Endothelial cell of umbilical vein (primary cell): ENCODE measurements at regions not wholly inside any gene's neighbourhood (a gene's known extent, or its start where the extent isn't known, plus 50 kb on each side); places are given as distances from the start of the nearest gene placed in this dataset.

ENCODE experiments used
- BruUV-seq: library from RNA; stranded (reverse); fragments of 400-500 nt; replicated peaks from 2 replicates; lab custom pipeline; 2021; lab: Mats Ljungman, UMichigan
- CTCF ChIA-PET: fragments of 300-600, 350-600 bp; sonication (Branson Sonifier 250); formaldehyde crosslinking; loops from one replicate; lab custom pipeline; 2021; ENCODE audit warnings: antibody characterized with exemption, inconsistent platforms; lab: Charles Lee
- POLR2A ChIA-PET: fragments of 300-600, 350-600 bp; sonication (Branson Sonifier 250); formaldehyde crosslinking; loops from one replicate; lab custom pipeline; 2021; ENCODE audit warnings: antibody characterized with exemption, inconsistent platforms; lab: Charles Lee
- DNase-seq: peaks from one replicate; pipeline ENCODE4 v3.0.0-alpha.2; 2011; ENCODE audit warnings: low read depth, low spot score
- FAIRE-seq: peaks from 2 replicates; lab custom pipeline; 2011; peaks lifted over from hg19 to GRCh38; lab: Jason Lieb, UNC
- H2AFZ ChIP-seq: 2 replicates; pipeline ENCODE4 v1.6.0; 2012; ENCODE audit warnings: low read depth, low read length, control low read depth, inconsistent platforms
- H3K27ac ChIP-seq: 2 replicates; pipeline ENCODE4 v1.5.1; 2011; ENCODE audit warnings: low read depth, mild to moderate bottlenecking, control low read depth, low read length, moderate library complexity; ENCODE audit not compliant: insufficient read depth
- H3K27me3 ChIP-seq, 2 experiments: 2 replicates each; pipeline versions ENCODE4 v1.6.0 to v1.6.1; 2011; ENCODE audit warnings: low read length in 2 of 2, mixed read lengths in 1 of 2; ENCODE audit not compliant: control insufficient read depth in 2 of 2, insufficient read depth in 2 of 2
- H3K36me3 ChIP-seq, 2 experiments: 2 replicates in 1 of 2; 3 replicates in 1 of 2; pipeline ENCODE4 v1.5.1; 2011; ENCODE audit warnings: low read length in 2 of 2, mild to moderate bottlenecking in 1 of 2, moderate library complexity in 1 of 2; ENCODE audit not compliant: control insufficient read depth in 2 of 2, insufficient read depth in 2 of 2; ENCODE audit errors: extremely low read depth in 1 of 2
- H3K4me1 ChIP-seq: 3 replicates; pipeline ENCODE4 v1.5.1; 2011; ENCODE audit warnings: mild to moderate bottlenecking, low read length; ENCODE audit not compliant: control insufficient read depth, insufficient read depth; ENCODE audit errors: extremely low read depth
- H3K4me2 ChIP-seq: 2 replicates; pipeline ENCODE4 v1.6.1; 2011; ENCODE audit warnings: low read length, control low read depth, mixed read lengths; ENCODE audit not compliant: insufficient read depth
- H3K4me3 ChIP-seq, 3 experiments: fragments of 200-600 bp in 1 of 3; sonication (generic), shearing (Covaris generic) in 1 of 3; replicated peaks in 1 of 3; 2 replicates each; pipeline ENCODE4 v1.5.1; 2011 to 2016; ENCODE audit warnings: control low read depth in 3 of 3, low read length in 3 of 3, mild to moderate bottlenecking in 2 of 3, inconsistent platforms in 1 of 3, low read depth in 1 of 3, moderate library complexity in 1 of 3; ENCODE audit not compliant: insufficient read depth in 1 of 3
- H3K79me2 ChIP-seq: 2 replicates; pipeline ENCODE4 v1.6.0; 2012; ENCODE audit warnings: low read length, inconsistent platforms; ENCODE audit not compliant: control insufficient read depth, insufficient read depth
- H3K9ac ChIP-seq: replicated peaks from 2 replicates; pipeline ENCODE3; 2011; ENCODE audit warnings: low read length, control low read depth; ENCODE audit not compliant: insufficient read depth; ENCODE audit errors: extremely low read depth
- H3K9me1 ChIP-seq: replicated peaks from 3 replicates; pipeline ENCODE4 v1.6.0; 2011; ENCODE audit warnings: mild to moderate bottlenecking, low read length; ENCODE audit not compliant: control insufficient read depth, insufficient read depth; ENCODE audit errors: extremely low read depth
- H3K9me3 ChIP-seq: replicated peaks from 2 replicates; pipeline ENCODE4 v1.5.1; 2012; ENCODE audit warnings: low read length, inconsistent platforms; ENCODE audit not compliant: control insufficient read depth, insufficient read depth
- H4K20me1 ChIP-seq: replicated peaks from 2 replicates; pipeline ENCODE3; 2011; ENCODE audit warnings: mild to moderate bottlenecking, low read length; ENCODE audit not compliant: control insufficient read depth, insufficient read depth; ENCODE audit errors: extremely low read depth
- EZH2 ChIP-seq: IDR thresholded peaks from 2 replicates; pipeline ENCODE4 v1.6.1; 2012; ENCODE audit warnings: borderline replicate concordance, low read depth, mild to moderate bottlenecking, moderate library complexity, low read length, inconsistent platforms; ENCODE audit not compliant: severe bottlenecking
- FOS ChIP-seq: IDR thresholded peaks from 2 replicates; pipeline ENCODE4 v1.6.1; 2011; ENCODE audit warnings: mild to moderate bottlenecking, low read length, moderate library complexity, borderline replicate concordance; ENCODE audit not compliant: insufficient read depth
- GATA2 ChIP-seq: IDR thresholded peaks from 2 replicates; pipeline ENCODE4 v1.7.0; 2011; ENCODE audit warnings: low read depth, mild to moderate bottlenecking, moderate library complexity, mixed read lengths, low read length; ENCODE audit not compliant: insufficient read length, insufficient read depth
- JUN ChIP-seq: IDR thresholded peaks from 2 replicates; pipeline ENCODE4 v1.6.1; 2011; ENCODE audit warnings: borderline replicate concordance, low read depth; ENCODE audit not compliant: insufficient read length, insufficient read depth
- MAX ChIP-seq: IDR thresholded peaks from 2 replicates; pipeline ENCODE4 v1.6.1; 2011; ENCODE audit not compliant: insufficient read depth, insufficient read length
- MYC ChIP-seq: IDR thresholded peaks from one replicate; pipeline ENCODE4 v1.6.1; 2011; ENCODE audit warnings: mild to moderate bottlenecking, low read depth, low read length
- POLR2A ChIP-seq: IDR thresholded peaks from 2 replicates; pipeline ENCODE4 v1.6.1; 2012; ENCODE audit warnings: low read depth, mild to moderate bottlenecking, control low read depth, low read length
- POLR2AphosphoS5 ChIP-seq: IDR thresholded peaks from 2 replicates; pipeline ENCODE4 v1.6.1; 2012; ENCODE audit warnings: low read depth, mild to moderate bottlenecking, control low read depth, low read length, moderate library complexity; ENCODE audit not compliant: insufficient read depth
- dilution Hi-C: fragments of 300-500 bp; cut with MboI; formaldehyde crosslinking; loops from one replicate; pipeline ENCODE4 v1.15.0; 2019; ENCODE audit warnings: low sequenced_read_pairs; ENCODE audit not compliant: extremely low pct_ligation_motif_present
- intact Hi-C: fragments of 100-400 bp; cut with micrococcal nuclease; formaldehyde crosslinking; loops from one replicate; pipeline ENCODE4 v1.10.0; 2022
- TF ChIP-seq, protein P1 (sequence below), 2 donors: IDR thresholded peaks; 1 replicate in 1 of 2; 2 replicates in 1 of 2; pipeline ENCODE4 v1.5.1; 2011; ENCODE audit warnings: low read length in 2 of 2, mild to moderate bottlenecking in 2 of 2, moderate library complexity in 2 of 2, control low read depth in 1 of 2, inconsistent platforms in 1 of 2, low read depth in 1 of 2; ENCODE audit not compliant: insufficient read depth in 1 of 2; ENCODE audit errors: extremely low read depth in 1 of 2

- POLR2A ChIA-PET: no interaction called here
- Histone ChIP-seq H3K27me3 (no peaks in the 10 kb centered on the region), H3K9ac (no peak overlapping the region), H3K9me3 (no peaks in the 10 kb centered on the region), H3K79me2 (no peaks in the 10 kb centered on the region), H3K9me1 (no peaks in the 10 kb centered on the region), H3K36me3 (no peaks in the 10 kb centered on the region), H3K4me3 (no peak overlapping the region), H3K27ac (no peak overlapping the region), H4K20me1 (no peaks in the 10 kb centered on the region), H3K4me2 (no peak overlapping the region), H2AFZ (no peak overlapping the region), H3K4me1 (no peaks in the 10 kb centered on the region)
- TF ChIP-seq, protein P1, sequence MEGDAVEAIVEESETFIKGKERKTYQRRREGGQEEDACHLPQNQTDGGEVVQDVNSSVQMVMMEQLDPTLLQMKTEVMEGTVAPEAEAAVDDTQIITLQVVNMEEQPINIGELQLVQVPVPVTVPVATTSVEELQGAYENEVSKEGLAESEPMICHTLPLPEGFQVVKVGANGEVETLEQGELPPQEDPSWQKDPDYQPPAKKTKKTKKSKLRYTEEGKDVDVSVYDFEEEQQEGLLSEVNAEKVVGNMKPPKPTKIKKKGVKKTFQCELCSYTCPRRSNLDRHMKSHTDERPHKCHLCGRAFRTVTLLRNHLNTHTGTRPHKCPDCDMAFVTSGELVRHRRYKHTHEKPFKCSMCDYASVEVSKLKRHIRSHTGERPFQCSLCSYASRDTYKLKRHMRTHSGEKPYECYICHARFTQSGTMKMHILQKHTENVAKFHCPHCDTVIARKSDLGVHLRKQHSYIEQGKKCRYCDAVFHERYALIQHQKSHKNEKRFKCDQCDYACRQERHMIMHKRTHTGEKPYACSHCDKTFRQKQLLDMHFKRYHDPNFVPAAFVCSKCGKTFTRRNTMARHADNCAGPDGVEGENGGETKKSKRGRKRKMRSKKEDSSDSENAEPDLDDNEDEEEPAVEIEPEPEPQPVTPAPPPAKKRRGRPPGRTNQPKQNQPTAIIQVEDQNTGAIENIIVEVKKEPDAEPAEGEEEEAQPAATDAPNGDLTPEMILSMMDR (IDR thresholded peaks at IDR 0.05; ENCODE audit: extremely low read depth in 1 of 2, insufficient read depth in 1 of 2, low read depth in 1 of 2, low read length in 2 of 2): no peak
- no peak for TF ChIP-seq POLR2A
- TF ChIP-seq JUN: no peak
- TF ChIP-seq MYC: no peak
- TF ChIP-seq POLR2AphosphoS5: no peak
- no peak for TF ChIP-seq EZH2
- TF ChIP-seq MAX: no peak
- TF ChIP-seq GATA2: no peak
- no peak for TF ChIP-seq FOS
- intact Hi-C loops: no loop called here
- FAIRE-seq (no peak), DNase-seq (no peak)
- dilution Hi-C loops: no loop called here
- no TSS peak for BruUV-seq
- CTCF ChIA-PET: no interaction called here
Measured at GRCh38 chr12:73998894-73999293, 538.7 kb upstream of the ATXN7L3B start.
